Naive thymus-derived CD4-positive, alpha-beta T cell (primary cell): ENCODE measurements at regions not wholly inside any gene's neighbourhood (a gene's known extent, or its start where the extent isn't known, plus 50 kb on each side); places are given as distances from the start of the nearest gene placed in this dataset.

Experiments used
- ATAC-seq: fragments of 150-1000 bp; cut with Tn5 transposase; 2 replicates; pipeline ENCODE4 v1.10.0; 2021; ENCODE audit warnings: mild to moderate bottlenecking, moderate library complexity
- CTCF ChIA-PET: fragments of 350-600 bp; sonication (Branson Sonifier 250); formaldehyde crosslinking; loops from one replicate; lab custom pipeline; 2021; ENCODE audit warnings: antibody characterized with exemption; lab: Charles Lee
- POLR2A ChIA-PET: fragments of 350-600 bp; sonication (Branson Sonifier 250); formaldehyde crosslinking; loops from one replicate; lab custom pipeline; 2021; ENCODE audit warnings: antibody characterized with exemption, inconsistent platforms; lab: Charles Lee
- DNase-seq, 9 donors: peaks; one replicate each; pipeline versions ENCODE4 v3.0.0 to v3.0.0-alpha.2; 2020 to 2022; ENCODE audit warnings: mixed read lengths in 1 of 9
- H3K27ac ChIP-seq: one replicate; pipeline ENCODE4 v1.7.0; 2013; ENCODE audit warnings: mild to moderate bottlenecking, low read depth, low read length, moderate library complexity
- H3K27me3 ChIP-seq, 2 donors: one replicate each; pipeline ENCODE4 v1.7.0; 2013; ENCODE audit warnings: low read length in 2 of 2, mild to moderate bottlenecking in 2 of 2, moderate library complexity in 2 of 2; ENCODE audit not compliant: control insufficient read depth in 2 of 2, insufficient read depth in 2 of 2
- H3K36me3 ChIP-seq, 3 experiments: 1 replicate in 2 of 3; 2 replicates in 1 of 3; pipeline ENCODE4 v1.7.0; 2013; ENCODE audit warnings: low read length in 3 of 3, mild to moderate bottlenecking in 3 of 3, moderate library complexity in 1 of 3; ENCODE audit not compliant: insufficient read depth in 3 of 3, control insufficient read depth in 2 of 3
- H3K4me1 ChIP-seq, 2 donors: one replicate each; pipeline ENCODE4 v1.7.0; 2013; ENCODE audit warnings: low read length in 2 of 2, mild to moderate bottlenecking in 2 of 2, moderate library complexity in 1 of 2; ENCODE audit not compliant: control insufficient read depth in 2 of 2, insufficient read depth in 2 of 2
- H3K4me3 ChIP-seq: 2 replicates; pipeline ENCODE4 v1.7.0; 2013; ENCODE audit warnings: mild to moderate bottlenecking, low read length
- H3K9me3 ChIP-seq, 3 experiments: 1 replicate in 2 of 3; 2 replicates in 1 of 3; pipeline ENCODE4 v1.7.0; 2013; ENCODE audit warnings: low read length in 3 of 3; ENCODE audit not compliant: control insufficient read depth in 2 of 3
- H3K27ac Mint-ChIP-seq, 9 donors: one replicate each; pipeline ENCODE4 v1.8.0; 2020 to 2022; ENCODE audit warnings: mixed read lengths in 9 of 9, mild to moderate bottlenecking in 8 of 9, moderate library complexity in 5 of 9, inconsistent platforms in 2 of 9
- H3K27me3 Mint-ChIP-seq, 5 donors: one replicate each; pipeline ENCODE4 v1.8.0; 2021 to 2022; ENCODE audit warnings: mixed read lengths in 5 of 5, mild to moderate bottlenecking in 1 of 5
- H3K36me3 Mint-ChIP-seq, 5 donors: one replicate each; pipeline ENCODE4 v1.8.0; 2020 to 2022; ENCODE audit warnings: mixed read lengths in 5 of 5, mild to moderate bottlenecking in 3 of 5, inconsistent platforms in 1 of 5
- H3K4me1 Mint-ChIP-seq, 7 donors: one replicate each; pipeline ENCODE4 v1.8.0; 2020 to 2022; ENCODE audit warnings: mixed read lengths in 7 of 7, mild to moderate bottlenecking in 3 of 7, inconsistent platforms in 1 of 7
- H3K4me3 Mint-ChIP-seq, 10 donors: one replicate each; pipeline ENCODE4 v1.8.0; 2020 to 2022; ENCODE audit warnings: mild to moderate bottlenecking in 10 of 10, mixed read lengths in 10 of 10, moderate library complexity in 6 of 10, inconsistent platforms in 2 of 10
- H3K9me3 Mint-ChIP-seq, 11 donors: one replicate each; pipeline ENCODE4 v1.8.0; 2020 to 2022; ENCODE audit warnings: mixed read lengths in 11 of 11, mild to moderate bottlenecking in 4 of 11, inconsistent platforms in 1 of 11, moderate library complexity in 1 of 11
- intact Hi-C, 2 donors: fragments of 100-400 bp; cut with micrococcal nuclease; formaldehyde crosslinking; loops; one replicate each; pipeline ENCODE4 v1.15.1; 2023

DNA sequence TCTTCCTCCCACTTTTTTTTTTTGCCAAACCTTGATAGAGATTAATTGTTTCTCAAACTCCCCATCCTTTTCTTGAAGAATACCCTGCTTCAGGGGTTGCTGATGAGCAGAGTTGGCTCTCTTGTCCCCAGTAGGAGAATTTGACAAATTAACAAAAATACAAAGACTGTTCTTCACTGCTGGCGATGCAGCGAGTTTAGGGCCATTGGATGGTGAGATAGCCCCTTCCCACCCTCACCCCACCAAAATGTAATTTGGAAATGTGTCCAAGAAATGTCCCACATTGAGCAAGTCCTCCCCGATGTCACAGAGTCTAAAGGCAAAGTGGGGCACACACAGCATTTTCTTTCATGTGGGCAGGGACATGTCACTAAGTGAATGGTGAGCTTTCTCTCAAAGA lies 136.0 kb upstream of the RARB start:
- intact Hi-C loops: no loop called here
- Mint-ChIP-seq H3K4me3 (no peak overlapping the region), H3K4me1 (no peaks in the 10 kb centered on the region), H3K27ac (no peak overlapping the region), H3K27me3 (no peaks in the 10 kb centered on the region), H3K9me3 (peaks cover 0 to 13% (median 0%) of the 10 kb centered on the region in 11 donors), H3K36me3 (no peaks in the 10 kb centered on the region)
- DNase-seq: no peak
- Histone ChIP-seq H3K27ac (no peak overlapping the region), H3K9me3 (no peaks in the 10 kb centered on the region), H3K4me1 (no peaks in the 10 kb centered on the region), H3K27me3 (no peaks in the 10 kb centered on the region), H3K36me3 (no peaks in the 10 kb centered on the region), H3K4me3 (no peak overlapping the region)
- no peak for ATAC-seq
- CTCF ChIA-PET: no interaction called here
- POLR2A ChIA-PET: no interaction called here

DNA sequence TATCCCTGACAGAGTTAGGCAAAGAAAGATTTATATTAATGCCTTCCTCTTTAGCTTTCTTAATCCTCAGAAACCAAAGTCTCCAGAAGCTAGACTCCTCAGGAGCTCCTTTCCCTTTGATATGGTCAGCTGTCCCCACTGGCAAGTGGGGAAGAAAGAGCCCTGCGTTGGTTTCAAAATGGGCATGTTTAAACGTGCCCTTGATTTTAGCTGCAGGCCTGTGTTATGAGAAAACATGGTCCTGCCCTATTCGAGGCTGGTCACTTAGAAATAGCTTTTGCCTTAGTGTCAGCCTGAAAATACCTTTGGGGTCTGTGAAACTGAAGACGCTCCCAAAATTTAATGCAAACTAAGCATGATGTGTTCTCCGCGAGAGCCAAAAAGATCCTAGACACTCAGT lies 135.5 kb upstream of the RARB start:
- H3K36me3 ChIP-seq: no peaks in the 10 kb centered on the region
- Mint-ChIP-seq H3K4me1 (no peaks in the 10 kb centered on the region), H3K27ac (no peak overlapping the region), H3K27me3 (no peaks in the 10 kb centered on the region), H3K36me3 (no peaks in the 10 kb centered on the region), H3K4me3 (no peak overlapping the region), H3K9me3 (peaks cover 0 to 13% (median 0%) of the 10 kb centered on the region in 11 donors)
- H3K27me3 ChIP-seq: no peaks in the 10 kb centered on the region
- intact Hi-C loops: no loop called here
- no peak overlapping the region for H3K4me3 ChIP-seq
- DNase-seq (no peak), ATAC-seq (no peak)
- no peak overlapping the region for H3K27ac ChIP-seq
- ChIA-PET CTCF (no interaction called here), POLR2A (no interaction called here)
- H3K9me3 ChIP-seq: no peaks in the 10 kb centered on the region
- H3K4me1 ChIP-seq: no peaks in the 10 kb centered on the region

DNA sequence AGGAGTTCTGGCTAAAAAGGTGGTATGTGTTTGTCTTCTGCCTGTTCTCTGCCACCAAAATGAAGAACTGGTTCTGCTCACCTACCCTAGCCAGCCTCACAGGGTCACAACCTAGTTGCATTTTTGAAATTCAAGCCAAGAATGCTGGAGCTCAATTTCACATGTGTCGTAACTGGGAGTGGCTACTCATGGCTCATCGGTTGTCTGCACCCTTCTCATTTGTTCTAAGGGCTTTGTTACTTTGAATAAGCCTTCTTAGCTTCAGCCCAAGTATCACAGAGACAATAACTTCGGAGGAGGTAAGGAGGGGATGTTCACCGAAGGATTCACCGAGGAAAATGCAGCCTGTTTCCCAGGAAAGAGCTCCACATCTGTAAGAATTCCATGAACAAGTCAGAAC lies 134.3 kb upstream of the RARB start:
- no peak overlapping the region for H3K4me3 Mint-ChIP-seq
- no peaks in the 10 kb centered on the region for H3K36me3 Mint-ChIP-seq
- ATAC-seq: no peak
- H3K4me1 Mint-ChIP-seq: no peaks in the 10 kb centered on the region
- H3K27ac Mint-ChIP-seq: no peak overlapping the region
- Histone ChIP-seq H3K4me3 (no peak overlapping the region), H3K36me3 (no peaks in the 10 kb centered on the region), H3K27ac (no peak overlapping the region), H3K4me1 (no peaks in the 10 kb centered on the region), H3K27me3 (no peaks in the 10 kb centered on the region), H3K9me3 (no peaks in the 10 kb centered on the region)
- DNase-seq: no peak
- H3K9me3 Mint-ChIP-seq: peaks cover 0 to 11% (median 0%) of the 10 kb centered on the region in 11 donors
- intact Hi-C loops: no loop called here
- ChIA-PET POLR2A (interaction anchor here (0.8 kb wide), 1 partner anchor 10 kb away, joined by 3 read pairs; no protein-coding TSS in a partner anchor), CTCF (no interaction called here)
- no peaks in the 10 kb centered on the region for H3K27me3 Mint-ChIP-seq

DNA sequence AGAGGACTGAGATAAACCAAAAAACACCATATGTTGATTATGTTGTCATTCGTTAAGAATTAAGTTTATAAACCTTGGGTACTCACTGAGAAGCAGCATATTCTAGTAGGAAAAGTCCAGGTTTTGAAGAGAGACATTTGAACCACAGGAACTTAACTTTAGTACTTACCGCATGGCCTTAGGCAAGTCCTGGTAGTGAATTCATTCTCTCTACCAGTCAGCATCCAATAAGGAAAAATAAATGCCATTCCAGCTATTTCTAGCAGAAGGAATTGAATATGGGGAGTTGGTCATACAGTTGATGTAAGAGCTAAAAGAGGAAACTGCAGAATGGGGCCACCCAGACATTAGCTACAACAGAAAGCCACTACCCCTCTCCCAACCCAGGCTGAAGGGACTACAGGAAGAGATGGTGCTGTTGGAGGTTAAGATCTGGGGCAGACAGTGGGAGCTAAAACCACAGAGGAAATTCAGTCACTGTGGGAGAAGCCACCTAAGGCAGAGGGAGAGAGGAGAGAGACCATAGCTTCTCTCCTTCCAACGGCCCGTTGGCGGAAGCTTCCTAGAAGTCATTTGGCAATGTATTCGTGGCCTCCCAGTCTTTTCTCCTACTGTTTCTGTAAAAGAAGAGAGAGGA lies 133.8 kb upstream of the RARB start:
- CTCF ChIA-PET: no interaction called here
- H3K27ac ChIP-seq: no peak overlapping the region
- peaks cover 0 to 10% (median 0%) of the 10 kb centered on the region in 11 donors for H3K9me3 Mint-ChIP-seq
- H3K36me3 ChIP-seq: no peaks in the 10 kb centered on the region
- no peak overlapping the region for H3K4me3 ChIP-seq
- H3K36me3 Mint-ChIP-seq: no peaks in the 10 kb centered on the region
- H3K9me3 ChIP-seq: no peaks in the 10 kb centered on the region
- H3K27me3 Mint-ChIP-seq: no peaks in the 10 kb centered on the region
- H3K4me1 ChIP-seq: no peaks in the 10 kb centered on the region
- H3K4me3 Mint-ChIP-seq: no peak overlapping the region
- DNase-seq: no peak
- intact Hi-C loops: no loop called here
- POLR2A ChIA-PET: interaction anchor here (0.8 kb wide), 1 partner anchor 9 kb away, joined by 3 read pairs; no protein-coding TSS in a partner anchor
- no peaks in the 10 kb centered on the region for H3K4me1 Mint-ChIP-seq
- no peaks in the 10 kb centered on the region for H3K27me3 ChIP-seq
- no peak overlapping the region for H3K27ac Mint-ChIP-seq
- no peak for ATAC-seq

DNA sequence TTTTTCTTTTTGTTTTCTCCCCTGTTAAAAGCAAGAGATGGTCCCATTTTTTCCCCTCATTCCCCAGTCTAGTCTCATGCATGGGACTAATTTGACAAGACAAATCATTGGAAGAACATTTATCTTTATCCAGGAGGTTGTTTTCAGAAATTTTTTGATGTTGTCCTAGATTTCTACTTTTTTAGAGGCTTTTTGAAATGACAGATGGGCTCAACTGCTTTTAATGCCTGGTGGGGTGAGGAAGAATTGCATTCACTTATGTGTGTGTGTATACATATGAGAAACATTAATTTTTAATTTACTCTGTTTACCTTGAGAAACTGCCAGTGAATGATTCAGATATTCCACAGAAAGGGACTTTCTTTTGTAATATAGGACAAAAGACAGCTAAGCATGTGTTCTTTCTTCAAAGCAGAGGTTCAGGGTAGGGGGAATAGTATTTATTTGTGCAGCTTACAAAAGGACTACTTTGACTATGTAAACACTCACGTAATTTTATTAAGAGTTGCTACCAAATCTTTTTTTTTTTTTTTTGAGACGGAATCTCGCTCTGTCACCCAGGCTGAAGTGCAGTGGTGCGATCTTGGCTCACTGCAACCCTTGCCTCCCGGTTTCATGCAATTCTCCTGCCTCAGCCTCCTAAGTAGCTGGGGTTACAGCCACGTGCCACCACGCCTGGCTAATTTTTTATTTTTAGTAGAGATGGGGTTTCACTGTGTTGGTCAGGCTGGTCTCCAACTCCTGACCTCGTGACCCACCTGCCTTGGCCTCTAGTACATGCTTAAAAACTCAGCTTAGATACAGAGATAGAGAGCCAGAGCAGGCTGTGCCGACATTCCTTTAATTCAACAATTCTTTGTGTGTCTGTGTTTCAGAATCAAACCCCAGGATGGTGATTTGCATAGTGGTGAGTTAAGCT lies 130.1 kb upstream of the RARB start:
- ChIA-PET POLR2A (no interaction called here), CTCF (no interaction called here)
- Mint-ChIP-seq H3K36me3 (no peaks in the 10 kb centered on the region), H3K4me1 (no peaks in the 10 kb centered on the region), H3K9me3 (peaks cover 0 to 5% (median 0%) of the 10 kb centered on the region in 11 donors), H3K27me3 (no peaks in the 10 kb centered on the region), H3K4me3 (no peak overlapping the region), H3K27ac (no peak overlapping the region)
- Histone ChIP-seq H3K4me1 (no peaks in the 10 kb centered on the region), H3K36me3 (no peaks in the 10 kb centered on the region), H3K4me3 (no peak overlapping the region), H3K9me3 (no peaks in the 10 kb centered on the region), H3K27me3 (no peaks in the 10 kb centered on the region), H3K27ac (no peak overlapping the region)
- intact Hi-C loops: no loop called here
- no peak for DNase-seq
- ATAC-seq: no peak

DNA sequence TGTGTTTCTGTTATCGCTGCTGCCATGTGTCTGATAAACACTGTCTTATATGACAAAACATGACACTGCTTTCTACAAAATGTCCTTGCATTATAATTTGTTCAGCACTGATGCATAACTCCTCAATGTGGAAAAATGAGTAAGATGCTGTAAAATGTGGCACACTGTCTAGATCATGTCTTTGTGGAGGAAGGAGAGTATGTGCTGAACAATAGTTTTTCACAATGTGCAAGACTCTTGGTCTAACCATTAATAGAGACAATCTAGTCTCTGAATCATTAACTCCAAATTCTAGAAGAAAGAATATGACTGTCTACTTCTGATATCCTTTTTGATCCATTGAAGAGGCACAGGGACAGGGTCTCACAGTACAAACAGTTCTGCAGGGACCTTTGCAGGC lies 127.9 kb upstream of the RARB start:
- POLR2A ChIA-PET: interaction anchor here (0.7 kb wide), 1 partner anchor 874 kb away, joined by 3 read pairs; no protein-coding TSS in a partner anchor
- H3K4me1 Mint-ChIP-seq: no peaks in the 10 kb centered on the region
- CTCF ChIA-PET: no interaction called here
- no peaks in the 10 kb centered on the region for H3K4me1 ChIP-seq
- no peak for ATAC-seq
- no peaks in the 10 kb centered on the region for H3K9me3 ChIP-seq
- no peak overlapping the region for H3K4me3 Mint-ChIP-seq
- H3K27me3 ChIP-seq: no peaks in the 10 kb centered on the region
- no peaks in the 10 kb centered on the region for H3K36me3 ChIP-seq
- no peak overlapping the region for H3K27ac Mint-ChIP-seq
- peaks cover 0 to 14% (median 0%) of the 10 kb centered on the region in 11 donors for H3K9me3 Mint-ChIP-seq
- H3K36me3 Mint-ChIP-seq: no peaks in the 10 kb centered on the region
- peaks cover 0 to 6% (median 0%) of the 10 kb centered on the region in 5 donors for H3K27me3 Mint-ChIP-seq
- intact Hi-C loops: no loop called here
- DNase-seq: no peak
- no peak overlapping the region for H3K4me3 ChIP-seq
- no peak overlapping the region for H3K27ac ChIP-seq
